ENCODE measurements at regions not wholly inside any gene's neighbourhood (a gene's known extent, or its start where the extent isn't known, plus 50 kb on each side); places are given as distances from the start of the nearest gene placed in this dataset.

DNA sequence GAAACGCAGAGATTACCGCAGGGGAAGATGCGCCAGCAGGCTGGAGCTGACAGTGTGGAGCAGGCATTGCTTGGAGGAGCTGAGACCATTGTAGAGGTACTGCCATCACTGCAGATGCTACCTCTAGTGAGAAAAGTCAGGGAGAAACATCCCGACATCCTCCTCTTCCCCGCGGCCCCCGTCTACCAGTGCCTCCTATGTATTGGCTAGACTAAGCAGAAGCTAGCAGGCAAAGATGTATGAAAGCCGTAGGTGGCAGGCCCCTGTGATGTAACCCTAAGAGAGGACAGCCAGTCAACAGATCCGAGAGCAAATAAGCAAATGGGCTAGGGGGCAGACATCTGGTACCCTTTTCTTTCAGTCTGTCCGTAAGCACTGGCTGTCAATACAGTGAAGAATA, 115.5 kb upstream of the ACTBL2 start:
- POLR2A ChIA-PET: no interaction called here
- Mint-ChIP-seq H3K27ac (no peak overlapping the region), H3K9me3 (no peaks in the 10 kb centered on the region), H3K36me3 (ENCODE audit: low read depth) (no peaks in the 10 kb centered on the region), H3K4me1 (ENCODE audit: low read depth) (no peaks in the 10 kb centered on the region), H3K4me3 (no peak overlapping the region), H3K27me3 (peaks cover 9% of the 10 kb centered on the region)
- intact Hi-C loops (cut with micrococcal nuclease): no loop called here
- TF ChIP-seq, protein P1, sequence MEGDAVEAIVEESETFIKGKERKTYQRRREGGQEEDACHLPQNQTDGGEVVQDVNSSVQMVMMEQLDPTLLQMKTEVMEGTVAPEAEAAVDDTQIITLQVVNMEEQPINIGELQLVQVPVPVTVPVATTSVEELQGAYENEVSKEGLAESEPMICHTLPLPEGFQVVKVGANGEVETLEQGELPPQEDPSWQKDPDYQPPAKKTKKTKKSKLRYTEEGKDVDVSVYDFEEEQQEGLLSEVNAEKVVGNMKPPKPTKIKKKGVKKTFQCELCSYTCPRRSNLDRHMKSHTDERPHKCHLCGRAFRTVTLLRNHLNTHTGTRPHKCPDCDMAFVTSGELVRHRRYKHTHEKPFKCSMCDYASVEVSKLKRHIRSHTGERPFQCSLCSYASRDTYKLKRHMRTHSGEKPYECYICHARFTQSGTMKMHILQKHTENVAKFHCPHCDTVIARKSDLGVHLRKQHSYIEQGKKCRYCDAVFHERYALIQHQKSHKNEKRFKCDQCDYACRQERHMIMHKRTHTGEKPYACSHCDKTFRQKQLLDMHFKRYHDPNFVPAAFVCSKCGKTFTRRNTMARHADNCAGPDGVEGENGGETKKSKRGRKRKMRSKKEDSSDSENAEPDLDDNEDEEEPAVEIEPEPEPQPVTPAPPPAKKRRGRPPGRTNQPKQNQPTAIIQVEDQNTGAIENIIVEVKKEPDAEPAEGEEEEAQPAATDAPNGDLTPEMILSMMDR (IDR thresholded peaks at IDR 0.05): no peak
- no peak for DNase-seq
- CTCF ChIA-PET: no interaction called here
- ATAC-seq: no peak

DNA sequence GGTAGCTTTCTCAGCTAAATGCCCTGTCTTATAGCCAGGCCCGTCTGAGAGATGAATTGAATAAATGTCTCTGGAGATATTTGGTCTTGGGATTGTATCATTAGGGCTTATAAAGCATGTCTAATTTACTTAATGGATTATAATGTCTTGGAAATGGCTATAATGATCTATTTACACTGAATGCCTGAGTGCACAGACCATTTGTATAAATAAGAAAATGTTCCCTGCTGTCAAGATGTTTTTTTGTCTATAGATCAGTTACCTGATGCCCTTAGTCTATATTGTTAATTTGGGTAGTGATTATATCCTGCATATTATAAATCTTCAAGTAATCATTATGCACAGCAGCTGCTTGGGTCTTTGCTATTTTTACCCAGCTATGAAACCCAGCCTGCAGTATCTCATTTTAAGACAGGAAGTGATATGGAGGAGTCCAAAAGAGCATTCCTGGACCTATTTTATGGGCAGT, 112.9 kb upstream of the ACTBL2 start:
- Mint-ChIP-seq H3K27ac (no peak overlapping the region), H3K4me3 (no peak overlapping the region), H3K9me3 (no peaks in the 10 kb centered on the region), H3K4me1 (ENCODE audit: low read depth) (no peaks in the 10 kb centered on the region), H3K27me3 (peaks cover 7% of the 10 kb centered on the region), H3K36me3 (ENCODE audit: low read depth) (no peaks in the 10 kb centered on the region)
- no peak for ATAC-seq
- TF ChIP-seq, protein P1 (IDR thresholded peaks at IDR 0.05): no peak
- POLR2A ChIA-PET: no interaction called here
- no peak for DNase-seq
- intact Hi-C loops (cut with micrococcal nuclease): no loop called here
- CTCF ChIA-PET: no interaction called here

DNA sequence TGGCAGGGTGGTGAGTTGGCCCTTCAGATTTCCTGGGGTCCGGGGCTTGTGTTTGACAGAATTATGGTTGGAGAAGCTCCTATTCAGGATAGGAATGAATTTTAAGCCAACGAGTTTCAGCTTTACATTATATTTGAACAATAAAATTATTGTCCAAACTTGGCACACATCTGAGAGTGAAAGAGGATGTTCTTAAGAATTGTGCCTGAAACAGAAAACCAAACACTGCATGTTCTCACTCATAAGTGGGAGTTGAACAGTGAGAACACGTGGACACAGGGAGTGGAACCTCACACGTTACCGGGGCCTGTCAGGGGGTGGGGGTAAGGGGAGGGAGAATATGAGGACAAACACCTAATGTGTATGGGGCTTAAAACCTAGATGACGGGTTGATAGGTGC, 111.8 kb upstream of the ACTBL2 start:
- ChIA-PET POLR2A (no interaction called here), CTCF (no interaction called here)
- H3K4me3 Mint-ChIP-seq: no peak overlapping the region
- intact Hi-C loops (cut with micrococcal nuclease): no loop called here
- TF ChIP-seq, protein P1 (IDR thresholded peaks at IDR 0.05): no peak
- ATAC-seq (no peak), DNase-seq (no peak)
- H3K4me1 Mint-ChIP-seq (ENCODE audit: low read depth): no peaks in the 10 kb centered on the region
- peaks cover 3% of the 10 kb centered on the region for H3K27me3 Mint-ChIP-seq
- H3K36me3 Mint-ChIP-seq (ENCODE audit: low read depth): no peaks in the 10 kb centered on the region
- H3K27ac Mint-ChIP-seq: no peak overlapping the region
- no peaks in the 10 kb centered on the region for H3K9me3 Mint-ChIP-seq

DNA sequence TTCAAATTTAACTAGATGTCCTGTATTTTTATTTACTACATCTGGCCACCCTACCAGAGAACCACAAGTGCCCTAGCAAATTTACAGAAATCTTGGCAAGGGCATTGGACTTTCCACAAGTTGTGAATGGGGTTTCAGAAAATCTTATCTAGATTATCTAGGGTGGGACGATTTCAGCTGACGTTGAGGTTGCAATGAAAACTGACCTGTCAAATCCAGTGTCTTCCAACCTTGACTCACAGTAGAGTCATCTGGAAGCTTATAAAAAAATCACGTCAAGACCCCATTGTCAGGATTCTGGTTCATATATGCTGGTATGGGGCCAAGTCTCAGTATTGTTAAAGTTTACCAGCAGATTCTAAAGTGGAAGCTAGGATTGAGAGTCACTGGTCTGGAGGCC, 109.6 kb upstream of the ACTBL2 start:
- ChIA-PET CTCF (no interaction called here), POLR2A (no interaction called here)
- ATAC-seq (no peak), DNase-seq (no peak)
- no peak overlapping the region for H3K27ac Mint-ChIP-seq
- intact Hi-C loops (cut with micrococcal nuclease): no loop called here
- no peaks in the 10 kb centered on the region for H3K36me3 Mint-ChIP-seq (ENCODE audit: low read depth)
- no peaks in the 10 kb centered on the region for H3K9me3 Mint-ChIP-seq
- no peak overlapping the region for H3K4me3 Mint-ChIP-seq
- H3K4me1 Mint-ChIP-seq (ENCODE audit: low read depth): no peaks in the 10 kb centered on the region
- peaks cover 3% of the 10 kb centered on the region for H3K27me3 Mint-ChIP-seq
- TF ChIP-seq, protein P1 (IDR thresholded peaks at IDR 0.05): no peak

DNA sequence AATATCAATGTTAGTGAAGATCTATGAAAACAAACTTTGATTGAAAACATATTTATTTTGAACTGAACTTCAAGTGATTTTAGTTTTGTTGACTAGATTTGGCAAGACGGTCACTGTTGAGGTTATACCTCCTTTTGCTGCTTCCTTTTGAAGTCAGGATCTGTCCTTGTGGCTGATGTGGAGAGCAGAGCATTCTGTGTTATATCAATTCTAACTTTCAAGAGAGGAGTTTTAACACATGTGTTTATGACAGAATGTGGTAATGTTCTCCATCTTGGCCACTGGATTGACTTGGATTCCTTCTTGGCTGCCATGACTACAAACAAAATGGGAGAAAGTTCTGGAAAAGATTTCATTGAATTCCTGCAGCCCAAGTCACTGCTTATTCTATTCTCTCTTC, 104.0 kb upstream of the ACTBL2 start:
- no peak for DNase-seq
- Mint-ChIP-seq H3K27ac (no peak overlapping the region), H3K27me3 (peaks cover 2% of the 10 kb centered on the region), H3K9me3 (no peaks in the 10 kb centered on the region), H3K36me3 (ENCODE audit: low read depth) (no peaks in the 10 kb centered on the region), H3K4me1 (ENCODE audit: low read depth) (no peaks in the 10 kb centered on the region), H3K4me3 (no peak overlapping the region)
- POLR2A ChIA-PET: no interaction called here
- intact Hi-C loops (cut with micrococcal nuclease): no loop called here
- ATAC-seq: no peak
- TF ChIP-seq, protein P1 (IDR thresholded peaks at IDR 0.05): no peak
- CTCF ChIA-PET: no interaction called here
